HCT116 (cell line): ENCODE measurements at regions not wholly inside any gene's neighbourhood (a gene's known extent, or its start where the extent isn't known, plus 50 kb on each side); places are given as distances from the start of the nearest gene placed in this dataset.

ENCODE experiments used
- ATAC-seq: fragments of 200-7000 bp; cut with Tn5 transposase; 2 replicates; pipeline ENCODE4 v1.9.1; 2020; ENCODE audit warnings: mild to moderate bottlenecking, moderate library complexity
- BruUV-seq: library from RNA; stranded (reverse); fragments of 400-500 nt; replicated peaks from 2 replicates; lab custom pipeline; 2021; lab: Mats Ljungman, UMichigan
- CTCF ChIA-PET: fragments of 300-600 bp; sonication (Branson Sonifier 250); formaldehyde crosslinking; loops from one replicate; lab custom pipeline; 2021; ENCODE audit warnings: antibody characterized with exemption; lab: Charles Lee
- POLR2A ChIA-PET: fragments of 300-600, 350-600 bp; sonication (Branson Sonifier 250); formaldehyde crosslinking; loops from one replicate; lab custom pipeline; 2021; ENCODE audit warnings: antibody characterized with exemption; lab: Charles Lee
- RAD21 ChIA-PET, 2 experiments: fragments of 300-600 bp; sonication (Branson Sonifier 250); formaldehyde crosslinking; loops; one replicate each; lab custom pipeline; 2023; ENCODE audit warnings: low total read pairs in 2 of 2; ENCODE audit not compliant: uncharacterized antibody in 2 of 2, unreplicated experiment in 2 of 2, low non-redundant PET in 1 of 2; lab: Charles Lee
- DNase-seq: peaks from one replicate; pipeline ENCODE4 v3.0.0-alpha.2; 2010; ENCODE audit warnings: low read depth, low spot score
- H2AFZ ChIP-seq: fragments of 200-600 bp; shearing (Covaris generic), sonication (generic); 2 replicates; pipeline ENCODE4 v1.6.1; 2017; ENCODE audit warnings: low read depth, mixed run types, mixed read lengths, antibody characterized with exemption, low read length; ENCODE audit not compliant: poor library complexity, severe bottlenecking
- H3K27ac ChIP-seq: 2 replicates; pipeline ENCODE4 v1.5.1; 2012; ENCODE audit warnings: low read depth, low read length
- H3K27me3 ChIP-seq: fragments of 200-600 bp; sonication (generic); 2 replicates; pipeline ENCODE4 v1.6.1; 2016; ENCODE audit warnings: mixed run types, low read length, mixed read lengths; ENCODE audit not compliant: insufficient read depth
- H3K36me3 ChIP-seq, 2 experiments: fragments of 200-500 bp in 1 of 2; fragments of 200-600 bp in 1 of 2; sonication (Bioruptor generic) in 1 of 2; sonication (generic) in 1 of 2; 2 replicates each; pipeline versions ENCODE4 v1.5.1 to v1.6.1; 2014 to 2016; ENCODE audit warnings: low read length in 2 of 2, inconsistent platforms in 1 of 2, mixed read lengths in 1 of 2, mixed run types in 1 of 2; ENCODE audit not compliant: insufficient read depth in 2 of 2, control insufficient read depth in 1 of 2
- H3K4me1 ChIP-seq, 2 experiments: fragments of 200-600 bp in 1 of 2; sonication (generic) in 1 of 2; 2 replicates each; pipeline versions ENCODE4 v1.5.1 to v1.6.1; 2012 to 2017; ENCODE audit warnings: low read length in 2 of 2, inconsistent platforms in 1 of 2, mild to moderate bottlenecking in 1 of 2, mixed read lengths in 1 of 2, mixed run types in 1 of 2, moderate library complexity in 1 of 2; ENCODE audit not compliant: insufficient read depth in 2 of 2, control insufficient read depth in 1 of 2
- H3K4me2 ChIP-seq: fragments of 200-600 bp; sonication (generic); 2 replicates; pipeline ENCODE4 v1.6.1; 2017; ENCODE audit warnings: mixed run types, low read length, mixed read lengths
- H3K4me3 ChIP-seq, 2 experiments: fragments of 200-600 bp in 1 of 2; sonication (generic) in 1 of 2; replicated peaks in 1 of 2; 2 replicates each; pipeline ENCODE4 v1.5.1; 2011 to 2016; ENCODE audit warnings: low read length in 2 of 2, control low read depth in 1 of 2, low read depth in 1 of 2, mild to moderate bottlenecking in 1 of 2, mixed read lengths in 1 of 2, mixed run types in 1 of 2
- H3K79me2 ChIP-seq: fragments of 200-600 bp; sonication (generic); 2 replicates; pipeline ENCODE4 v1.6.1; 2017; ENCODE audit warnings: mild to moderate bottlenecking, mixed run types, low read length, moderate library complexity, mixed read lengths; ENCODE audit not compliant: insufficient read depth
- H3K9ac ChIP-seq: fragments of 200-600 bp; sonication (generic); 2 replicates; pipeline ENCODE4 v1.6.1; 2016; ENCODE audit warnings: low read length, mixed read lengths
- H3K9me2 ChIP-seq: fragments of 200-600 bp; sonication (generic), shearing (Covaris generic); 2 replicates; pipeline ENCODE4 v1.6.1; 2017; ENCODE audit warnings: mixed run types, mild to moderate bottlenecking, moderate library complexity; ENCODE audit not compliant: insufficient read depth
- H3K9me3 ChIP-seq, 2 experiments: fragments of 200-500 bp in 1 of 2; fragments of 200-600 bp in 1 of 2; sonication (Bioruptor generic) in 1 of 2; sonication (generic) in 1 of 2; 2 replicates each; pipeline ENCODE4 v1.6.1; 2014 to 2017; ENCODE audit warnings: low read length in 2 of 2, mixed read lengths in 2 of 2, inconsistent platforms in 1 of 2, low read depth in 1 of 2, mild to moderate bottlenecking in 1 of 2, mixed run types in 1 of 2, moderate library complexity in 1 of 2; ENCODE audit not compliant: control insufficient read depth in 1 of 2, insufficient read depth in 1 of 2
- H4K20me1 ChIP-seq: fragments of 200-600 bp; sonication (generic), shearing (Covaris generic); 2 replicates; pipeline ENCODE4 v1.6.1; 2017; ENCODE audit warnings: mixed run types, mild to moderate bottlenecking, moderate library complexity; ENCODE audit not compliant: insufficient read depth
- CBX3 ChIP-seq: IDR thresholded peaks from 2 replicates; pipeline ENCODE4 v1.6.1; 2012; ENCODE audit warnings: low read depth
- EGR1 ChIP-seq: IDR thresholded peaks from 2 replicates; pipeline ENCODE4 v1.6.1; 2012; ENCODE audit warnings: low read depth
- ELF1 ChIP-seq: IDR thresholded peaks from 2 replicates; pipeline ENCODE4 v1.6.1; 2012; ENCODE audit warnings: low read depth, borderline replicate concordance
- EZH2 ChIP-seq: fragments of 200-600 bp; sonication (generic); IDR thresholded peaks from 2 replicates; pipeline ENCODE4 v1.6.1; 2017; ENCODE audit warnings: antibody characterized with exemption, mixed run types
- EZH2phosphoT487 ChIP-seq: fragments of 200-600 bp; IDR thresholded peaks from 2 replicates; pipeline ENCODE4 v1.6.1; 2018; ENCODE audit warnings: antibody characterized with exemption, borderline replicate concordance
- FOSL1 ChIP-seq: IDR thresholded peaks from 2 replicates; pipeline ENCODE4 v1.6.1; 2012; ENCODE audit warnings: low read depth
- MAX ChIP-seq: IDR thresholded peaks from 2 replicates; pipeline ENCODE4 v1.6.1; 2012
- POLR2A ChIP-seq: IDR thresholded peaks from 2 replicates; pipeline ENCODE4 v1.7.0; 2011; ENCODE audit warnings: borderline replicate concordance; ENCODE audit not compliant: insufficient read depth, insufficient read length; ENCODE audit errors: extremely low read depth
- REST ChIP-seq: IDR thresholded peaks from 2 replicates; pipeline ENCODE4 v1.6.1; 2012; ENCODE audit warnings: low read depth
- SP1 ChIP-seq: IDR thresholded peaks from 2 replicates; pipeline ENCODE4 v1.6.1; 2012; ENCODE audit warnings: low read depth
- SRF ChIP-seq: IDR thresholded peaks from 2 replicates; pipeline ENCODE4 v1.6.1; 2012; ENCODE audit warnings: low read depth
- TCF7L2 ChIP-seq: IDR thresholded peaks from 2 replicates; pipeline ENCODE4 v1.7.0; 2011; ENCODE audit warnings: borderline replicate concordance, inconsistent platforms; ENCODE audit not compliant: insufficient read depth, insufficient read length; ENCODE audit errors: extremely low read depth
- ZBTB33 ChIP-seq: IDR thresholded peaks from 2 replicates; pipeline ENCODE4 v1.6.1; 2011; ENCODE audit warnings: mild to moderate bottlenecking, low read length, moderate library complexity; ENCODE audit not compliant: insufficient replicate concordance; ENCODE audit errors: extremely low read depth
- ZFX ChIP-seq: fragments of 450-650 bp; IDR thresholded peaks from 2 replicates; pipeline ENCODE4 v1.6.1; 2017
- intact Hi-C: fragments of 100-400 bp; cut with micrococcal nuclease; formaldehyde crosslinking; loops from 2 replicates; pipeline ENCODE4 v1.10.0; 2022
- TF ChIP-seq, protein P1 (sequence below), 3 experiments: fragments of 200-600 bp in 1 of 3; sonication (generic) in 1 of 3; IDR thresholded peaks in 2 of 3; conservative IDR thresholded peaks in 1 of 3; 2 replicates each; pipeline ENCODE4 v1.5.1; 2012 to 2017; ENCODE audit warnings: low read depth in 2 of 3, low read length in 2 of 3, antibody characterized with exemption in 1 of 3, borderline replicate concordance in 1 of 3, control low read depth in 1 of 3, mild to moderate bottlenecking in 1 of 3, mixed read lengths in 1 of 3, mixed run types in 1 of 3, moderate library complexity in 1 of 3; ENCODE audit not compliant: insufficient read depth in 1 of 3
- TF ChIP-seq, protein P2 (sequence below): IDR thresholded peaks from 2 replicates; pipeline ENCODE4 v1.6.1; 2012

DNA sequence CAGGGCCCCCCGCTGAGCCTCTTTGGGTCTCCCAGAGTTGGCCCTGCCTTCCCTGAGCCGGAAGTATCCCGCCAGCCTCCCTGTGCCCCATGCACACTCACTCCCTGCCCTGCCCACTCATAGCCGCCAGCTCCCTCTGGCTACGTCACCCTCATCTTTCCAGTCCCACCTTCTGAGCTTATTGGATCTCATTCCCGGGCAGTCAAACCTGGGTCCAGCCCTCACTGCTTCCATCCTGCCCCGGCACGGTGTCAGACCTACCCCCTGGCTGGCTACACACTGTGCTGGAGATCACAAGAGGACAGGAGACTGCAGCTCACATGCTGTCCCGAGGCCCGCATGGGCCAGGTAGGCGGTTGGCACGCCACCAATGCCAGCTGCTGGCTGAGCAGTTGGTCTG lies 147.2 kb downstream of the ASB1 start:
- no peak overlapping the region for H3K27ac ChIP-seq
- no peaks in the 10 kb centered on the region for H4K20me1 ChIP-seq
- no peaks in the 10 kb centered on the region for H3K9me2 ChIP-seq
- BruUV-seq = no TSS peak
- intact Hi-C loops = no loop called here
- no peak overlapping the region for H3K4me2 ChIP-seq
- POLR2A ChIA-PET = no interaction called here
- H2AFZ ChIP-seq = no peak overlapping the region
- H3K9me3 ChIP-seq = peaks cover 0 to 5% of the 10 kb centered on the region in 2 experiments; a peak in 1 of 4 replicates
- no peak overlapping the region for H3K4me3 ChIP-seq
- CTCF ChIA-PET = interaction anchor here (1.3 kb wide), 1 partner anchor 60 kb away, joined by 4 read pairs; no protein-coding TSS in a partner anchor
- ATAC-seq = no peak
- H3K4me1 ChIP-seq = no peaks in the 10 kb centered on the region
- TF ChIP-seq EZH2phosphoT487 = no peak
- no peak for TF ChIP-seq EZH2
- TF ChIP-seq ELF1 = no peak
- no peak for TF ChIP-seq REST
- no peak for TF ChIP-seq EGR1
- TF ChIP-seq, protein P1, sequence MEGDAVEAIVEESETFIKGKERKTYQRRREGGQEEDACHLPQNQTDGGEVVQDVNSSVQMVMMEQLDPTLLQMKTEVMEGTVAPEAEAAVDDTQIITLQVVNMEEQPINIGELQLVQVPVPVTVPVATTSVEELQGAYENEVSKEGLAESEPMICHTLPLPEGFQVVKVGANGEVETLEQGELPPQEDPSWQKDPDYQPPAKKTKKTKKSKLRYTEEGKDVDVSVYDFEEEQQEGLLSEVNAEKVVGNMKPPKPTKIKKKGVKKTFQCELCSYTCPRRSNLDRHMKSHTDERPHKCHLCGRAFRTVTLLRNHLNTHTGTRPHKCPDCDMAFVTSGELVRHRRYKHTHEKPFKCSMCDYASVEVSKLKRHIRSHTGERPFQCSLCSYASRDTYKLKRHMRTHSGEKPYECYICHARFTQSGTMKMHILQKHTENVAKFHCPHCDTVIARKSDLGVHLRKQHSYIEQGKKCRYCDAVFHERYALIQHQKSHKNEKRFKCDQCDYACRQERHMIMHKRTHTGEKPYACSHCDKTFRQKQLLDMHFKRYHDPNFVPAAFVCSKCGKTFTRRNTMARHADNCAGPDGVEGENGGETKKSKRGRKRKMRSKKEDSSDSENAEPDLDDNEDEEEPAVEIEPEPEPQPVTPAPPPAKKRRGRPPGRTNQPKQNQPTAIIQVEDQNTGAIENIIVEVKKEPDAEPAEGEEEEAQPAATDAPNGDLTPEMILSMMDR (IDR thresholded peaks at IDR 0.05 in 2 of 3, conservative IDR thresholded peaks at IDR 0.05 in 1 of 3; ENCODE audit: borderline replicate concordance in 1 of 3, insufficient read depth in 1 of 3, low read depth in 2 of 3, low read length in 2 of 3) = no peak
- TF ChIP-seq, protein P2, sequence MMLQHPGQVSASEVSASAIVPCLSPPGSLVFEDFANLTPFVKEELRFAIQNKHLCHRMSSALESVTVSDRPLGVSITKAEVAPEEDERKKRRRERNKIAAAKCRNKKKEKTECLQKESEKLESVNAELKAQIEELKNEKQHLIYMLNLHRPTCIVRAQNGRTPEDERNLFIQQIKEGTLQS = no peak
- no peak for TF ChIP-seq SP1
- TF ChIP-seq MAX = no peak
- TF ChIP-seq SRF = no peak
- TF ChIP-seq ZBTB33 = no peak
- no peak for TF ChIP-seq POLR2A
- TF ChIP-seq TCF7L2 = no peak
- TF ChIP-seq ZFX = no peak
- no peak for TF ChIP-seq CBX3
- no peak for TF ChIP-seq FOSL1
- H3K27me3 ChIP-seq = no peaks in the 10 kb centered on the region
- H3K79me2 ChIP-seq = no peaks in the 10 kb centered on the region
- RAD21 ChIA-PET = interaction anchor here in 1 of 2 experiments (1.1 kb wide), 1 partner anchor 45 kb away, joined by 5 read pairs; no protein-coding TSS in a partner anchor
- no peak for DNase-seq
- no peaks in the 10 kb centered on the region for H3K36me3 ChIP-seq
- no peak overlapping the region for H3K9ac ChIP-seq
